H1 (cell line): ENCODE measurements at regions not wholly inside any gene's neighbourhood (a gene's known extent, or its start where the extent isn't known, plus 50 kb on each side); places are given as distances from the start of the nearest gene placed in this dataset.

Experiments
- CTCF ChIA-PET: fragments of 300-600 bp; sonication (Branson Sonifier 250); formaldehyde crosslinking; loops from one replicate; lab custom pipeline; 2021; ENCODE audit not compliant: partially characterized antibody; lab: Charles Lee
- POLR2A ChIA-PET: fragments of 300-600 bp; sonication (Branson Sonifier 250); formaldehyde crosslinking; loops from one replicate; lab custom pipeline; 2021; ENCODE audit warnings: inconsistent platforms; ENCODE audit not compliant: partially characterized antibody; lab: Charles Lee
- DNase-seq, 2 experiments: peaks; one replicate each; pipeline versions ENCODE4 v3.0.0 to v3.0.0-alpha.2; 2010 to 2022; ENCODE audit warnings: low spot score in 2 of 2, low read depth in 1 of 2, mixed read lengths in 1 of 2
- FAIRE-seq: peaks from 2 replicates; lab custom pipeline; 2011; peaks lifted over from hg19 to GRCh38; lab: Jason Lieb, UNC
- H2AFZ ChIP-seq: 2 replicates; pipeline ENCODE4 v1.8.1; 2012; ENCODE audit warnings: low read length, inconsistent platforms
- H2AK5ac ChIP-seq: 2 replicates; pipeline ENCODE4 v1.6.1; 2013; ENCODE audit warnings: low read depth, low read length
- H2BK120ac ChIP-seq: replicated peaks from 2 replicates; pipeline ENCODE3; 2013; ENCODE audit warnings: low read depth, low read length, inconsistent platforms
- H2BK12ac ChIP-seq: 2 replicates; pipeline ENCODE4 v1.6.1; 2013; ENCODE audit warnings: low read depth, low read length
- H2BK15ac ChIP-seq: 2 replicates; pipeline ENCODE4 v1.6.1; 2013; ENCODE audit warnings: low read length
- H2BK20ac ChIP-seq: 2 replicates; pipeline ENCODE4 v1.6.1; 2013; ENCODE audit warnings: low read length
- H2BK5ac ChIP-seq: 2 replicates; pipeline ENCODE4 v1.6.1; 2013; ENCODE audit warnings: low read depth, low read length
- H3K14ac ChIP-seq: 2 replicates; pipeline ENCODE4 v1.6.1; 2013; ENCODE audit warnings: inconsistent platforms; ENCODE audit not compliant: insufficient read length
- H3K18ac ChIP-seq: 2 replicates; pipeline ENCODE4 v1.6.1; 2013; ENCODE audit warnings: low read length; ENCODE audit errors: extremely low read depth
- H3K23ac ChIP-seq: 2 replicates; pipeline ENCODE4 v1.6.1; 2013; ENCODE audit warnings: inconsistent platforms; ENCODE audit not compliant: insufficient read length
- H3K23me2 ChIP-seq: 2 replicates; pipeline ENCODE4 v1.6.1; 2013; ENCODE audit warnings: low read depth, low read length
- H3K27ac ChIP-seq: 2 replicates; pipeline ENCODE4 v1.6.1; 2011; ENCODE audit warnings: low read depth, low read length, inconsistent platforms
- H3K27me3 ChIP-seq, 4 experiments: replicated peaks in 1 of 4; 1 replicate in 1 of 4; 2 replicates in 3 of 4; pipeline versions ENCODE4 v1.6.1 to v1.8.1; 2011 to 2013; ENCODE audit warnings: low read length in 3 of 4, mild to moderate bottlenecking in 3 of 4, inconsistent platforms in 2 of 4, mixed read lengths in 2 of 4, moderate library complexity in 1 of 4; ENCODE audit not compliant: control insufficient read depth in 3 of 4, insufficient read depth in 3 of 4; ENCODE audit errors: extremely low read depth in 1 of 4
- H3K36me3 ChIP-seq, 4 experiments: 2 replicates each; pipeline versions ENCODE4 v1.6.1 to v1.8.1; 2011 to 2013; ENCODE audit warnings: mild to moderate bottlenecking in 4 of 4, low read length in 3 of 4, moderate library complexity in 2 of 4, control low read depth in 1 of 4, inconsistent platforms in 1 of 4; ENCODE audit not compliant: insufficient read depth in 4 of 4, control insufficient read depth in 2 of 4
- H3K4ac ChIP-seq: replicated peaks from 2 replicates; pipeline ENCODE3; 2013; ENCODE audit warnings: low read length, low read depth, mixed read lengths, inconsistent platforms; ENCODE audit not compliant: insufficient read length
- H3K4me1 ChIP-seq, 4 experiments: replicated peaks in 1 of 4; 1 replicate in 1 of 4; 2 replicates in 3 of 4; pipeline versions ENCODE4 v1.6.1 to v1.8.1; 2011 to 2013; ENCODE audit warnings: low read length in 3 of 4, inconsistent platforms in 2 of 4, mixed read lengths in 1 of 4; ENCODE audit not compliant: insufficient read depth in 4 of 4, control insufficient read depth in 3 of 4
- H3K4me2 ChIP-seq, 2 experiments: 2 replicates each; pipeline versions ENCODE4 v1.6.1 to v1.8.1; 2011 to 2013; ENCODE audit warnings: low read depth in 2 of 2, low read length in 2 of 2, control low read depth in 1 of 2, inconsistent platforms in 1 of 2, mild to moderate bottlenecking in 1 of 2; ENCODE audit not compliant: insufficient read depth in 1 of 2
- H3K4me3 ChIP-seq, 4 experiments: fragments of 200-600, 300-600 bp in 1 of 4; sonication (generic), shearing (Covaris generic), sonication (Bioruptor Twin) in 1 of 4; 2 replicates each; pipeline versions ENCODE4 v1.5.1 to v1.8.1; 2011 to 2016; ENCODE audit warnings: low read length in 4 of 4, low read depth in 3 of 4, control low read depth in 2 of 4, inconsistent platforms in 2 of 4, mild to moderate bottlenecking in 2 of 4, mixed read lengths in 1 of 4, moderate library complexity in 1 of 4; ENCODE audit not compliant: insufficient read depth in 2 of 4; ENCODE audit errors: extremely low read depth in 1 of 4
- H3K56ac ChIP-seq: replicated peaks from 2 replicates; pipeline ENCODE3; 2013; ENCODE audit warnings: low read depth, mild to moderate bottlenecking, mixed read lengths, low read length, inconsistent platforms; ENCODE audit not compliant: insufficient read length
- H3K79me1 ChIP-seq: 2 replicates; pipeline ENCODE4 v1.6.1; 2013; ENCODE audit warnings: low read depth, low read length, control low read depth
- H3K79me2 ChIP-seq, 2 experiments: 2 replicates each; pipeline versions ENCODE4 v1.6.1 to v1.8.1; 2012 to 2013; ENCODE audit warnings: low read length in 2 of 2, mild to moderate bottlenecking in 2 of 2, inconsistent platforms in 1 of 2; ENCODE audit not compliant: insufficient read depth in 2 of 2, control insufficient read depth in 1 of 2
- H3K9ac ChIP-seq, 4 experiments: replicated peaks in 1 of 4; 1 replicate in 1 of 4; 2 replicates in 3 of 4; pipeline versions ENCODE4 v1.6.1 to v1.8.1; 2011 to 2013; ENCODE audit warnings: low read depth in 3 of 4, low read length in 3 of 4, control low read depth in 2 of 4, mild to moderate bottlenecking in 2 of 4, moderate library complexity in 2 of 4, inconsistent platforms in 1 of 4; ENCODE audit errors: extremely low read depth in 1 of 4
- H3K9me3 ChIP-seq, 2 experiments: 2 replicates each; pipeline versions ENCODE4 v1.6.1 to v1.8.1; 2012 to 2013; ENCODE audit warnings: mild to moderate bottlenecking in 2 of 2, moderate library complexity in 2 of 2, control low read depth in 1 of 2, inconsistent platforms in 1 of 2, low read depth in 1 of 2, low read length in 1 of 2, mixed read lengths in 1 of 2; ENCODE audit not compliant: insufficient read depth in 2 of 2
- H4K20me1 ChIP-seq, 2 experiments: replicated peaks in 1 of 2; 2 replicates each; pipeline versions ENCODE3 to v1.8.1; 2011 to 2013; ENCODE audit warnings: inconsistent platforms in 2 of 2, low read length in 2 of 2, mild to moderate bottlenecking in 1 of 2; ENCODE audit not compliant: insufficient read depth in 2 of 2, control insufficient read depth in 1 of 2
- H4K5ac ChIP-seq: 2 replicates; pipeline ENCODE4 v1.6.1; 2013; ENCODE audit warnings: low read length, low read depth, mixed read lengths, inconsistent platforms; ENCODE audit not compliant: insufficient read length
- H4K8ac ChIP-seq: 2 replicates; pipeline ENCODE4 v1.8.0; 2013; ENCODE audit warnings: mild to moderate bottlenecking, moderate library complexity, low read length, inconsistent platforms; ENCODE audit not compliant: insufficient read depth; ENCODE audit errors: extremely low read depth
- H4K91ac ChIP-seq: replicated peaks from 2 replicates; pipeline ENCODE3; 2013; ENCODE audit warnings: low read length, mixed read lengths, inconsistent platforms; ENCODE audit not compliant: insufficient read length
- POLR2AphosphoS5 ChIP-seq: IDR thresholded peaks from 2 replicates; pipeline ENCODE4 v1.6.1; 2011; ENCODE audit warnings: low read depth, low read length
- RAD21 ChIP-seq, 2 experiments: IDR thresholded peaks in 1 of 2; conservative IDR thresholded peaks in 1 of 2; 2 replicates each; pipeline ENCODE4 v1.6.1; 2011; ENCODE audit warnings: low read depth in 2 of 2, low read length in 2 of 2, improper control_type of control experiment in 1 of 2, inconsistent platforms in 1 of 2, mild to moderate bottlenecking in 1 of 2, moderate library complexity in 1 of 2
- WGBS, 2 experiments: shearing (Covaris generic) in 1 of 2; methylation state at CpG; one replicate each; pipeline versions ENCODE4 v1.1.6 to v1.1.7; 2013 to 2015; ENCODE audit warnings: low lambda C conversion rate in 2 of 2, mixed read lengths in 2 of 2, inconsistent platforms in 1 of 2, low coverage in 1 of 2, missing lambda C conversion rate in 1 of 2; ENCODE audit not compliant: insufficient replicate concordance in 2 of 2, insufficient coverage in 1 of 2, insufficient read length in 1 of 2; ENCODE audit errors: extremely low coverage in 1 of 2, missing lambda C conversion rate in 1 of 2; 5-methylcytosine and 5-hydroxymethylcytosine counted together
- TF ChIP-seq, protein P1 (sequence below), 3 experiments: IDR thresholded peaks; 1 replicate in 2 of 3; 2 replicates in 1 of 3; pipeline versions ENCODE4 v1.5.1 to v1.6.1; 2011; ENCODE audit warnings: low read length in 3 of 3, mild to moderate bottlenecking in 3 of 3, inconsistent platforms in 2 of 3, low read depth in 1 of 3, moderate library complexity in 1 of 3; ENCODE audit not compliant: insufficient read depth in 1 of 3; ENCODE audit errors: control extremely low read depth in 1 of 3

DNA sequence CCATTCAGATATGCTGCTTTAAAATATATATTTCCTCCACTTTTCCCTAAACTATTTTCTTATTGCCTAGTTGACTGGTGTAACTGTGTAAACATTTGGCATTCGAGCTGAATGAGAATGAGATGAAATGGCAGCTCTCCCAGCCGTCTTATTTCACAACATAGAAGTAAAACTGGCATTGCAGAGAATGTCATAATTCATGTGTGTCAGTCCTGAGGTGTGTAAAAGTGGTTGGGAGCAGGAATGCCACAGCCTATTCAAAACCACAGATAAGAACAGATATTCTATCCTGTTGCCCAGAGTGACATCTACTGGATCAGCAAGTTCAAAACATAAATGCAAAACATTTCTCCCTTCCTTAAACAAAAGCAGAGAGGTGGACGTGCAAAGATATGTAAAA is 565.5 kb upstream of the CHAC2 start:
- H2BK12ac ChIP-seq, result no peak overlapping the region
- H3K27ac ChIP-seq, result no peak overlapping the region
- no peaks in the 10 kb centered on the region for H3K27me3 ChIP-seq
- H3K23me2 ChIP-seq, result no peaks in the 10 kb centered on the region
- no peak overlapping the region for H2BK5ac ChIP-seq
- H3K79me1 ChIP-seq, result no peaks in the 10 kb centered on the region
- H3K4me3 ChIP-seq, result no peak overlapping the region
- H3K9ac ChIP-seq, result no peak overlapping the region
- H3K18ac ChIP-seq, result no peak overlapping the region
- H4K91ac ChIP-seq, result no peak overlapping the region
- no peak overlapping the region for H3K23ac ChIP-seq
- FAIRE-seq (no peak), DNase-seq (no peak)
- no peak overlapping the region for H2BK20ac ChIP-seq
- no peak overlapping the region for H3K4me2 ChIP-seq
- TF ChIP-seq, protein P1, sequence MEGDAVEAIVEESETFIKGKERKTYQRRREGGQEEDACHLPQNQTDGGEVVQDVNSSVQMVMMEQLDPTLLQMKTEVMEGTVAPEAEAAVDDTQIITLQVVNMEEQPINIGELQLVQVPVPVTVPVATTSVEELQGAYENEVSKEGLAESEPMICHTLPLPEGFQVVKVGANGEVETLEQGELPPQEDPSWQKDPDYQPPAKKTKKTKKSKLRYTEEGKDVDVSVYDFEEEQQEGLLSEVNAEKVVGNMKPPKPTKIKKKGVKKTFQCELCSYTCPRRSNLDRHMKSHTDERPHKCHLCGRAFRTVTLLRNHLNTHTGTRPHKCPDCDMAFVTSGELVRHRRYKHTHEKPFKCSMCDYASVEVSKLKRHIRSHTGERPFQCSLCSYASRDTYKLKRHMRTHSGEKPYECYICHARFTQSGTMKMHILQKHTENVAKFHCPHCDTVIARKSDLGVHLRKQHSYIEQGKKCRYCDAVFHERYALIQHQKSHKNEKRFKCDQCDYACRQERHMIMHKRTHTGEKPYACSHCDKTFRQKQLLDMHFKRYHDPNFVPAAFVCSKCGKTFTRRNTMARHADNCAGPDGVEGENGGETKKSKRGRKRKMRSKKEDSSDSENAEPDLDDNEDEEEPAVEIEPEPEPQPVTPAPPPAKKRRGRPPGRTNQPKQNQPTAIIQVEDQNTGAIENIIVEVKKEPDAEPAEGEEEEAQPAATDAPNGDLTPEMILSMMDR (IDR thresholded peaks at IDR 0.05; ENCODE audit: control extremely low read depth in 1 of 3, insufficient read depth in 1 of 3, low read depth in 1 of 3, low read length in 3 of 3), result peak in 1 of 3 experiments; percentile 18; a peak in 2 of 4 replicates
- TF ChIP-seq POLR2AphosphoS5 (no peak), RAD21 (IDR thresholded peaks at IDR 0.05 in 1 of 2, conservative IDR thresholded peaks at IDR 0.05 in 1 of 2; ENCODE audit: low read depth in 2 of 2, low read length in 2 of 2) (peak; percentile 56 to 59)
- H4K8ac ChIP-seq, result no peak overlapping the region
- H3K14ac ChIP-seq, result no peak overlapping the region
- H3K4ac ChIP-seq, result no peak overlapping the region
- no peak overlapping the region for H2AFZ ChIP-seq
- no peak overlapping the region for H3K56ac ChIP-seq
- 70% methylated on average over 3 of the region's 3 CpGs; no CpG with 5 or more reads in 1 of the 2 experiments for WGBS, 2 experiments
- no peaks in the 10 kb centered on the region for H4K20me1 ChIP-seq
- no peak overlapping the region for H4K5ac ChIP-seq
- ChIA-PET CTCF (interaction anchor here (0.9 to 2.0 kb wide), 3 partner anchors 8 to 183 kb away, joined by 3 to 8 read pairs (median 6); no protein-coding TSS in a partner anchor), POLR2A (no interaction called here)
- no peak overlapping the region for H2AK5ac ChIP-seq
- no peaks in the 10 kb centered on the region for H3K79me2 ChIP-seq
- no peaks in the 10 kb centered on the region for H3K4me1 ChIP-seq
- no peaks in the 10 kb centered on the region for H3K9me3 ChIP-seq
- H2BK15ac ChIP-seq, result no peak overlapping the region
- H2BK120ac ChIP-seq, result no peak overlapping the region
- H3K36me3 ChIP-seq, result no peaks in the 10 kb centered on the region
